ENCODE measurements at regions not wholly inside any gene's neighbourhood (a gene's known extent, or its start where the extent isn't known, plus 50 kb on each side); places are given as distances from the start of the nearest gene placed in this dataset.

DNA sequence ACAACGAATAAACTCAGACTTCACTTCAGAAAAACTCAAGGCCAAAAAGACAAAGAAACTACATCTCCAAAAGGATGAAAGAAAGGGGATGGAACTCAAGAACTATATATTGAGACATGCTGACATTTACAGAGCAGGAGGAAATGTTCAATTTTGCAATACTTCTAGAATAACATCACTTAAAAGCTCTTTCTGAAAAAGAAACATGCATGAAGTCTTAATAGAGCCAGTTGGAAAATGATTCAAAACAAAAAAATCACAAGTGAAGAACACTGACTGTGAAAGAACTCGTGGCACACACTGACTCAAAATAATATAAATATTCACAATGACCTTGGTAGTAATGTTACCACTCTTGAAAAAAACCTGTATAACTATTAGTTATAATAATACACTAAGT, 267.8 kb upstream of the NREP start:
- DNase-seq: no peak

GRCh38 chr5:112024221-112024620, 267.2 kb upstream of the NREP start:
- no peak for DNase-seq

DNA sequence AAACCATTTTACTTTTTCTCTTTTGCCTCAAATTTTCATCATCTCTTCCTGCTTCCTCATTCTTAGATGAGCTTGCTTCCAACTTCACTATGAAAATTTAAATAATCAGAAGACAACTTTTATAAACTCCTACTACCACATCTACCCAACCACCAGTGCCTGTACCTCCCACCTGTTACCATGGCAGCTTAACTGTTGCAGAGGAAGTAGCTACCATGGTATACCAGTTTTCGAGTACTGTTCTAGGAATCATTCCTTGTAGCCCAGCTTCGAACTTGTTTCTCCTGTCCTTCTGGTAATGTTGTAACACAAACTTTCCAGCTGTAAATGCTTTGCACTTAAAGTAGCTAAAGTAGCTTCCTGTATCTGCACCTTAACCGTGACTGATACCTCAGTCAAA, 266.8 kb upstream of the NREP start:
- no peak for DNase-seq

DNA sequence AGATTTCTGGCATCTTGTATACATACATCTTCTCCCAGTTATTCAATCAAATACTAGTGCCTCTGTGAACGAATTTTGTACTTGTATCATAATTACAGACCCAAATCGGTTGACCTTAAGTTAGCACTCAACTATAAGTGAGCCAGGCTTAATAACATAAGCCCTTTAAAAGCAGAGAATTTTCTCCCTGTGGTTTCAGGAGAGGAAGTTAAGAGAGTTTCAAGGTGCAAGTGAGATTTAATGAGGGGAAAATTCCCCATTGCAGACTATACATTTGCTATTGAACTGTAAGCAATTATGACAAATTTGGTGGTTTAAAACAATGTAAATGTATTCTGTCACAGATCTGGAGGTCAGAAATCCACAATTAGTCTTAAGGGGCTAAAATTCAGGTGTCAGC, 261.9 kb upstream of the NREP start:
- DNase-seq: no peak

GRCh38 chr5:112016980-112017379, 260.0 kb upstream of the NREP start:
- DNase-seq: no peak

GRCh38 chr5:112014783-112015395, 257.9 kb upstream of the NREP start:
- no peak for DNase-seq

DNA sequence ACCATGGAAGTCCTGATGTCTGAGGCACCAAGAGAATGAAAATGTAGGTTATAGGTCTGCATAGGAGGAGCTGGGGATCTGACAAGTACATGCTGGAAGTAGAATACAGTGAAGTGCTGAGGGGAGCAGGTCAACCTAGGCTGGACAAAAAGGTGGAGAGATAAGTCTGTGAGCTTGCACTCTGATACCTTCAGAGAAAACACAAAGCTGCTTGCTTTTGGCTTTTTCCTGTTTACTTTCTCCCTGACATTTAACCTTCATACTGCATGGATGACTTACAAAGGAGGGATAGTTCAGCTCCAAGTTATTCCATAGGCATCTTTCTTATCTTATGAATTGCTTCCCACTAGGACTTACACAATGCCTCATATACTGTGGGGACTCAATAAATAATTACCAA, 256.7 kb upstream of the NREP start:
- DNase-seq: no peak

DNA sequence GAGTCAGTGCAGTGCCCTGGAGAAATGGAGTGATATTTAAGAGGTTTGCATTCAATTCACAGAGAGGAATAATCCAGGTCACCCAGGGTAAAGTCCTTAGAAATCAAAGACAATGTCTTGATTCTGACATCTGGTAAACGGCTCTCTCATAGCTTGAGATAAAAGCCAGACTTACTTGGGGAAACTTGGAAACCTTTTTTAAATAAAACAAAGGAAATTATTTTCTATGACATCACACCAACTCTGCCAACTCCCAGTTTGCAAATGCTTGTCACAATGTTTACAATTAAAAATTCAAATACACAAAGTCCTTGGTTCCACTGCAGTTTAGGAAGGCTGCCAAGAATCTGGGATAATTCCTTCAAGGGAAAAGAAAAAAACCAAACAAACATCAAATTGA, 255.1 kb upstream of the NREP start:
- no peak for DNase-seq

DNA sequence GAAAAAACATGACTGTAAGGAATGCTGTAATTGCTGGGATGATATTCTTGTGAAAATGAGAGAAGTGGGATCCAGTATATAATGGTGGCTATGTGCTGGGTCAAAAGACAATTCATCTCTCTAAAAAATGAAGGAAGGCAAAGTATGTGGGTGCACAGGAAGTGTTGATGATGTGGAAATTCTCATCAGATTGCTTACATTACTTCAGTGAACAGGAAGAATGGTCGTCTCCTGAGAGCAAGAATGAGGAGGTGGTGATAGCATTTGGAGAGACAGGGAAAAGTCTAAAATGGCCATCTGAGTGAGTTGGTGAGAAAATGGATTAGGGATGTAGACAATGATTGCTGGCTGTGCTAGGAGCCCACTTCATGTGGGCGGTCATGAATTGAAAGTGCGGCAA, 253.5 kb upstream of the NREP start:
- DNase-seq: no peak

- DNase-seq: no peak
Observed at GRCh38 chr5:112006721-112007120, 249.7 kb upstream of the NREP start.

DNA sequence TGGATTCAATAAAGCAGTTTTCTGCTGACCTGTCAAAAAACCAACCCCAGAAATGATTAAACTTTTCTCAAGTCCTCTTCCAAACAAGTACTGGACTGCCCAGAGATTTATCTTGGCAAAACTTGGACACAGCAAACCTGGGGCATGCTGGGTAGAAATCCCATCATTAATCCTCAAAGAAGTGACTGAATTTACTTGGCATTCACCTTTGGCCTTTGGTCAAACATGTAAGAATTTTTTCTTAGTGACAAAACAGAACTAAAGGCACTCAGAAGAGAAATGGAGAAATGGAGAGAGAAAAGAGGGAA, 248.6 kb upstream of the NREP start:
- no peak for DNase-seq

- DNase-seq: no peak
Observed at GRCh38 chr5:112004867-112005622, 248.1 kb upstream of the NREP start.

DNA sequence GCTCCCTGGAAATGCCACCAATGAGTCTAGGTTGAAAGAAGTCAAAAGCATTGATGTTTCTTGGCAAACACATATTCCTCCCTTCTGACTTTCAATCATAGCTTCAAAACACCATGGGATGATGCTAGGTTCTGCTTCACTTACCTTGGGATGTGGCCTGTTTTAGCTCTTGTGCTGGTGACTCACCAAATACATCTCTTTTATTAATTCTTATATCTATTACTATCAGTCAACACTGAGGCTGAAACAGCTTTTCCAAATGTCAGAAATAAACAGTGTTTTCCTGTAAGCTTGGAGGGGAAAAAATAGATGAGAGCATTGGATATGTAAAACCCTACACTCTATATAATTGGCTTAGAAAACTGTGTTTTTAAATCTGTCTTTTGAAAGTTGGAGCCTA, 245.4 kb upstream of the NREP start:
- no peak for DNase-seq

DNA sequence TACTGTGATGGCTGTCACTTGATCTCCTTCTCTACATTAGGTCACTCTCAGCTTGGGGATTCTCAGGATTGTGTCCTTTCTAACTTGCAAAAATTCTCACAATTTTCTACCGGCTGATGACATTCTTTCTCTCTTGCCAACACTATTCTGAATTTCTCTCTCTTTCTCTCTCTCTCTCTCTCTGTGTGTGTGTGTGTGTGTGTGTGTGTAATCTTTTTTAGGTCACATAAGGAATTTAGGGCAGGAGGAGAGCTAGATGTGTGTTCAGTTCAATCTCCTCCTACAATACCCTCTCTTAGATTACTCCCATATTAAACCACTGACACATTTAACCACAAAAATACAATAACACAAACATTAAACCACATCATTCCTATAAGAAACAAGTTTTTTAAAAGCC, 242.3 kb upstream of the NREP start:
- no peak for DNase-seq

- no peak for DNase-seq
Observed at GRCh38 chr5:111998871-111999270, 241.9 kb upstream of the NREP start.

- DNase-seq: peak in 1 of 2 donors; percentile 3
Observed at GRCh38 chr5:111997711-111998110, 240.7 kb upstream of the NREP start.

- DNase-seq: no peak
Observed at GRCh38 chr5:111997308-111997707, 240.3 kb upstream of the NREP start.

- DNase-seq: no peak
Observed at GRCh38 chr5:111996574-111996973, 239.6 kb upstream of the NREP start.

DNA sequence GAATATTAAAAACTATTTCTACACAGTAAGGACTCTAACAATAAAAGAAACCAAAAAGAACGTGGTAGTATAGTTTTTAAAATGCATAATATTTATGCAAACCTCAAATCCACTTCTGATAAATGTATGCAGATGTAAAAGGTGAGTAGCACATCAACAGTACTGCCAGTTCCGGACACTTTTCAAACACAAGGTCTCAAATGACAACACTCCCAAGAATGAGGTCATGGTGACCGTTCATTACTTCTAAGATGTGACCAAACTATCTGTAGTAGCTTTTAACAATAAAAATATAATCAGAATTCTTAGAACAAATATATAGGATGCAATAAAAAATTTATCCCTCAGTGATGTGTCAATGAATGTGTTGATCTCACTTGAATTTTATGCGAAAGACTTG, 238.7 kb upstream of the NREP start:
- DNase-seq: no peak

DNA sequence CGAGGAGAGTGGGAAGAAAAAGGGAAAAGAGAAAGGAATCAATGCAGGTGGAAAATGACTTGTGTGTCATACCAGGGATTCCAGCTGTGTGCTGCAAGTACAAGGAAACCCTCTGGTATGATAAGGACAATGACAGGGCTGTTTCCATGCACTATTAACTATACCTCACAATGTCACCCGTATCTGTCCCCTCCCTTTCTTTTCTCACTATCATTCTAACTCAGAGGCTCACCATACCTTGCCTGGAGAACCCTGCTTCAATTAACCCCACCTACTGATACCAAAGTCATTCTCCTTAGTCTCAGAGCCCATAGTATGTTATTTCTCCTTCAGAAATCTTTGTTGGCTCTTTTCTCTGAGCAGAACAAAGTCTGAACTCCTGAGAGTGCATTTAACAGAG, 236.2 kb upstream of the NREP start:
- no peak for DNase-seq

DNA sequence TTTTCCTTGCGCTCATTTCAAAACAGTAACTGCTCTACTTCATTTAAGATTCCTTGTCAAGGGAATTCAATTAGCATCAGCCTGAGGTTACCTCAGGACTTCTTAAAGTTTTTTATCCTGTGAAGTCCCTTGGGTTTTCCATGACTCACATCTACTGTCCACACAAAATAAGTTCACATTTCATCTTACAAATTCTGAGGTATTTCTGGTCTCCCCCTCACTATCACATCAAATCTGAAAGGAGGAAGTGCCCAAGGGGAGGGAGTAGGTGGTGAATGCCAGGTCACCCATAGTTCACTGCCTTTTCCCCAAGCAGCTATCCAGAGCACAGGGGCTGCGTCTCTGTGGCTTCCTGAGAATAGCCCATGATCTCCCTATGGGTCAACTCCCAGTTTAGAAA, 227.1 kb upstream of the NREP start:
- DNase-seq: no peak

DNA sequence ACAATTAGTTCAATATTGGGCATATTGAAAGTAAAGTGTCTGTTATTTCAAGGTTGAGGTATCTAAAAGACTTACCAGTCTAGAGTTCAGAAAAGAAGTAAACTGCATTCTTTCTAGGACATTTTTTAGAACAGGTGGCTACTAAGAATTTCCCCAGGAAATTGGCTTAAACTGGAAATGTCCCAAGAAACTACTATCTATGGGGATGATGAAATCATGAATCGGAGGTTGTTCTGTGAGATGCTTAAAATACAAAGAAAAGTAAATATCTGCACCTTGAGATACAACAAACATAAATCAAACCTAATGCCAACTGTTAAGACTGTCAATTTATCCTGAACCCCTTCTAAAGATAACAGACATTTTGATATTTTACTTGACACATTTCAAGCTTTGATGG, 226.5 kb upstream of the NREP start:
- DNase-seq: no peak

DNA sequence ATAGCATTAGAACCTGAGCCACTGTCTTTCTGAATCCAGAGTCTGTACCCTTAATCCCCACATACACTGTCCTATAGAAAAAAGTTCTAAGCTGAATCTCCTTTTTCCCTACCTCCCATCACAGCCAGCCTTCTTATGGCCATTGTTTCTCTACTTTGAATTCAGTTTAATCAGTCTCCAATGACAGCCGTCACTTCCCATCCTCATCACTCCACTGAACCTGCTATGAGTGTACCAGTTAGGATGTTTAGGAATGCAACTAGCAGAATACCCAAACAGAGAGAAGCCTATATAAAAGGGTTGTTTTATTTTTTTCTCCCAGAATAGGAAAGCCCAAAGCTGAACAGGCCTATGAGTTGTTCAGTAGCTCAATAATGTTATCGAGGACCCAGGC, 220.4 kb upstream of the NREP start:
- no peak for DNase-seq

- DNase-seq: no peak
Observed at GRCh38 chr5:111976705-111977435, 219.9 kb upstream of the NREP start.

GRCh38 chr5:111975133-111975532, 218.1 kb upstream of the NREP start:
- DNase-seq: no peak

Measured in stimulated activated CD4-positive, alpha-beta T cell treated with anti-CD3 and anti-CD28 coated beads, Interleukin-2, amount 100 ng/mL, for 24 hours (primary cell).